CD14-positive monocyte (primary cell): ENCODE measurements at regions not wholly inside any gene's neighbourhood (a gene's known extent, or its start where the extent isn't known, plus 50 kb on each side); places are given as distances from the start of the nearest gene placed in this dataset.

ENCODE experiments used
- DNase-seq, 3 donors: peaks; one replicate each; pipeline ENCODE4 v3.0.0-alpha.2; 2011 to 2022
- H2AFZ ChIP-seq: 2 replicates; pipeline ENCODE4 v1.6.0; 2012; ENCODE audit warnings: mild to moderate bottlenecking, low read depth, low read length, inconsistent platforms; ENCODE audit not compliant: insufficient read depth, poor library complexity, severe bottlenecking
- H3K27ac ChIP-seq, 2 donors: 1 replicate in 1 of 2; 2 replicates in 1 of 2; pipeline ENCODE4 v1.5.1; 2012 to 2013; ENCODE audit warnings: low read length in 2 of 2, control low read depth in 1 of 2, inconsistent platforms in 1 of 2, low read depth in 1 of 2, mild to moderate bottlenecking in 1 of 2
- H3K27me3 ChIP-seq, 2 donors: one replicate each; pipeline versions ENCODE4 v1.6.0 to v1.6.1; 2011 to 2013; ENCODE audit warnings: low read length in 2 of 2; ENCODE audit not compliant: control insufficient read depth in 2 of 2, insufficient read depth in 2 of 2
- H3K36me3 ChIP-seq, 2 donors: replicated peaks in 1 of 2; 1 replicate in 1 of 2; 2 replicates in 1 of 2; pipeline versions ENCODE4 v1.5.1 to v1.6.1; 2012 to 2013; ENCODE audit warnings: low read length in 2 of 2, control low read depth in 1 of 2, inconsistent platforms in 1 of 2, mild to moderate bottlenecking in 1 of 2; ENCODE audit not compliant: insufficient read depth in 2 of 2, control insufficient read depth in 1 of 2
- H3K4me1 ChIP-seq, 2 donors: 1 replicate in 1 of 2; 2 replicates in 1 of 2; pipeline versions ENCODE4 v1.5.1 to v1.6.1; 2012 to 2013; ENCODE audit warnings: low read length in 2 of 2, control low read depth in 1 of 2, inconsistent platforms in 1 of 2, mild to moderate bottlenecking in 1 of 2, moderate library complexity in 1 of 2; ENCODE audit not compliant: insufficient read depth in 2 of 2, control insufficient read depth in 1 of 2
- H3K4me2 ChIP-seq: replicated peaks from 2 replicates; pipeline ENCODE3; 2012; ENCODE audit warnings: low read length, moderate library complexity, mild to moderate bottlenecking; ENCODE audit not compliant: poor library complexity, severe bottlenecking; ENCODE audit errors: extremely low read depth
- H3K4me3 ChIP-seq, 3 experiments: fragments of 200-600 bp in 1 of 3; sonication (generic) in 1 of 3; replicated peaks in 1 of 3; 1 replicate in 2 of 3; 2 replicates in 1 of 3; pipeline ENCODE4 v1.5.1; 2011 to 2013; ENCODE audit warnings: low read length in 3 of 3, mild to moderate bottlenecking in 3 of 3, control low read depth in 2 of 3, low read depth in 2 of 3, inconsistent platforms in 1 of 3, moderate library complexity in 1 of 3
- H3K79me2 ChIP-seq: 2 replicates; pipeline ENCODE4 v1.6.0; 2012; ENCODE audit warnings: mild to moderate bottlenecking, control low read depth, inconsistent platforms, low read length, moderate library complexity; ENCODE audit not compliant: insufficient read depth
- H3K9ac ChIP-seq: 2 replicates; pipeline ENCODE4 v1.6.0; 2017; ENCODE audit warnings: low read length, mild to moderate bottlenecking; ENCODE audit not compliant: insufficient read depth, poor library complexity, severe bottlenecking
- H3K9me3 ChIP-seq, 2 donors: replicated peaks in 1 of 2; 1 replicate in 1 of 2; 2 replicates in 1 of 2; pipeline versions ENCODE4 v1.5.1 to v1.6.1; 2012 to 2013; ENCODE audit warnings: low read length in 2 of 2, control low read depth in 1 of 2; ENCODE audit not compliant: control insufficient read depth in 1 of 2, insufficient read depth in 1 of 2
- H4K20me1 ChIP-seq: 2 replicates; pipeline ENCODE4 v1.6.0; 2012; ENCODE audit warnings: mild to moderate bottlenecking, low read length, control low read depth, moderate library complexity; ENCODE audit not compliant: insufficient read depth
- H3K27ac Mint-ChIP-seq, 7 donors: one replicate each; pipeline ENCODE4 v1.8.0; 2020; ENCODE audit warnings: mild to moderate bottlenecking in 7 of 7, mixed read lengths in 7 of 7, moderate library complexity in 6 of 7, inconsistent platforms in 2 of 7
- H3K27me3 Mint-ChIP-seq, 3 donors: one replicate each; pipeline ENCODE4 v1.8.0; 2021 to 2022; ENCODE audit warnings: low read depth in 3 of 3, mild to moderate bottlenecking in 3 of 3, mixed read lengths in 3 of 3, moderate library complexity in 3 of 3, inconsistent platforms in 1 of 3
- H3K36me3 Mint-ChIP-seq, 2 donors: one replicate each; pipeline ENCODE4 v1.8.0; 2020; ENCODE audit warnings: mixed read lengths in 2 of 2, inconsistent platforms in 1 of 2, mild to moderate bottlenecking in 1 of 2
- H3K4me1 Mint-ChIP-seq: one replicate; pipeline ENCODE4 v1.8.0; 2020; ENCODE audit warnings: mild to moderate bottlenecking, mixed read lengths
- H3K4me3 Mint-ChIP-seq, 2 donors: one replicate each; pipeline ENCODE4 v1.8.0; 2020; ENCODE audit warnings: mild to moderate bottlenecking in 2 of 2, mixed read lengths in 2 of 2, moderate library complexity in 1 of 2
- H3K9me3 Mint-ChIP-seq, 7 donors: one replicate each; pipeline ENCODE4 v1.8.0; 2020 to 2022; ENCODE audit warnings: mixed read lengths in 7 of 7, mild to moderate bottlenecking in 6 of 7, moderate library complexity in 6 of 7, inconsistent platforms in 2 of 7
- CTCF ChIP-seq: fragments of 200-600 bp; IDR thresholded peaks from one replicate; pipeline ENCODE4 v1.8.0; 2022; ENCODE audit warnings: antibody characterized with exemption, mild to moderate bottlenecking
- WGBS: methylation state at CpG from one replicate; pipeline ENCODE4 v1.1.5; 2013; ENCODE audit warnings: missing lambda C conversion rate; ENCODE audit not compliant: insufficient coverage; 5-methylcytosine and 5-hydroxymethylcytosine counted together
- intact Hi-C, 2 donors: fragments of 100-400 bp; cut with micrococcal nuclease; formaldehyde crosslinking; loops; one replicate each; pipeline versions ENCODE4 v1.15.0 to v1.15.1; 2023

DNA sequence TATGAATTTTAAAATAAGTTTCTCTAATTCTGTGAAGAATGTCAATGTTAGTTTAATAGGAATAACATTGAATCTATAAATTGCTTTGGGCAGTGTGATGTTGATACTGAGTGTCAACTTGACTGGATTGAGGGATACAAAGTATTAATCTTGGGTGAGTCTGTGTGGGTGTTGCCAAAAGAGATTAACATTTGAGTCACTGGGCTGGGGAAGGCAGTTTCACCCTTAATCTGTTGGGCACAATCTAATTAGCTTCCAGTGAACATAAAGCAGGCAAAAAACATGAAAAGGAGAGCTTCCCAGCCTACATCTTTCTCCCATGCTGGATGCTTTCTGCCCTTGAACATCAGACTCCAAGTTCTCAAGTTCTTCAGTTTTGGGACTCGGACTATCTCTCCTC lies 832.0 kb upstream of the ARRDC3 start:
- no peak overlapping the region for H2AFZ ChIP-seq
- no peaks in the 10 kb centered on the region for H3K36me3 Mint-ChIP-seq
- no CpG with 5 or more reads among the region's 1 CpG for WGBS
- H3K4me2 ChIP-seq = no peak overlapping the region
- intact Hi-C loops = no loop called here
- H3K4me3 ChIP-seq = no peak overlapping the region
- H3K4me3 Mint-ChIP-seq = no peak overlapping the region
- H3K27me3 ChIP-seq = no peaks in the 10 kb centered on the region
- no peak overlapping the region for H3K27ac Mint-ChIP-seq
- no peak for TF ChIP-seq CTCF
- no peaks in the 10 kb centered on the region for H3K4me1 Mint-ChIP-seq
- peaks cover 17 to 27% of the 10 kb centered on the region in 2 donors for H3K9me3 ChIP-seq
- peaks cover 8 to 31% (median 11%) of the 10 kb centered on the region in 7 donors for H3K9me3 Mint-ChIP-seq
- no peaks in the 10 kb centered on the region for H3K27me3 Mint-ChIP-seq
- H3K9ac ChIP-seq = no peak overlapping the region
- no peak overlapping the region for H3K27ac ChIP-seq
- H3K36me3 ChIP-seq = no peaks in the 10 kb centered on the region
- DNase-seq = no peak
- no peaks in the 10 kb centered on the region for H3K79me2 ChIP-seq
- no peaks in the 10 kb centered on the region for H3K4me1 ChIP-seq
- H4K20me1 ChIP-seq = no peaks in the 10 kb centered on the region

- Histone ChIP-seq H3K27me3 (no peaks in the 10 kb centered on the region), H3K4me3 (no peak overlapping the region), H3K9ac (no peak overlapping the region), H3K9me3 (peaks cover 0 to 7% of the 10 kb centered on the region in 2 donors), H3K4me1 (no peaks in the 10 kb centered on the region), H2AFZ (no peak overlapping the region), H3K27ac (no peak overlapping the region), H3K79me2 (no peaks in the 10 kb centered on the region), H4K20me1 (no peaks in the 10 kb centered on the region), H3K36me3 (no peaks in the 10 kb centered on the region), H3K4me2 (no peak overlapping the region)
- no peak for TF ChIP-seq CTCF
- no peaks in the 10 kb centered on the region for H3K4me1 Mint-ChIP-seq
- no CpG with 5 or more reads among the region's 3 CpGs for WGBS
- H3K36me3 Mint-ChIP-seq = no peaks in the 10 kb centered on the region
- H3K9me3 Mint-ChIP-seq = peaks cover 0 to 6% (median 3%) of the 10 kb centered on the region in 7 donors
- no peak overlapping the region for H3K4me3 Mint-ChIP-seq
- no peak overlapping the region for H3K27ac Mint-ChIP-seq
- no peak for DNase-seq
- intact Hi-C loops = no loop called here
- H3K27me3 Mint-ChIP-seq = no peaks in the 10 kb centered on the region
These were observed 825.1 kb upstream of the ARRDC3 start for GRCh38 chr5:92208265-92208664.
